Endothelial cell of umbilical vein (primary cell): ENCODE measurements at regions not wholly inside any gene's neighbourhood (a gene's known extent, or its start where the extent isn't known, plus 50 kb on each side); places are given as distances from the start of the nearest gene placed in this dataset.

Source experiments
- POLR2AphosphoS5 ChIP-seq: IDR thresholded peaks from 2 replicates; pipeline ENCODE4 v1.6.1; 2012; ENCODE audit warnings: low read depth, mild to moderate bottlenecking, control low read depth, low read length, moderate library complexity; ENCODE audit not compliant: insufficient read depth
- TF ChIP-seq, protein P1 (sequence below), 2 donors: IDR thresholded peaks; 1 replicate in 1 of 2; 2 replicates in 1 of 2; pipeline ENCODE4 v1.5.1; 2011; ENCODE audit warnings: low read length in 2 of 2, mild to moderate bottlenecking in 2 of 2, moderate library complexity in 2 of 2, control low read depth in 1 of 2, inconsistent platforms in 1 of 2, low read depth in 1 of 2; ENCODE audit not compliant: insufficient read depth in 1 of 2; ENCODE audit errors: extremely low read depth in 1 of 2

DNA sequence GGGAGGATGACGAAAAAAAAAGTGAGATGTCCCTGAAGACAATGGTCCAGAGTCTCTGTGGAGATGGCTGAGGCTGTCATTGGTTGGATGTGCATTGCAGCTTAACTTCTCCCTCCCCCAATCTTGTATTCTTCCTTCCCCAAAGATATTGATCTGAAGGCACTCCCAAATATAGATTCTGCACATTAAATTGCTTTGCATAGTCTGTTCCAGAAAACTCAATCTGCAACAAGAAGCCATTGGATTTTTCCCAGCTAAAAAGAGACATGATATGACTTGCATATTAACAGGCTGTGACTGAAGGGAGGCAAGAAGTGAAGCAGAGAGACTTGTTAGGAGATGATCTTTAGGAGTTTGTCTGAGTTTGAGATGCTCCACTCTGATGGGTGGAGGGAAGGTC is 245.2 kb upstream of the MOCS1 start:
- no peak for TF ChIP-seq POLR2AphosphoS5
- TF ChIP-seq, protein P1, sequence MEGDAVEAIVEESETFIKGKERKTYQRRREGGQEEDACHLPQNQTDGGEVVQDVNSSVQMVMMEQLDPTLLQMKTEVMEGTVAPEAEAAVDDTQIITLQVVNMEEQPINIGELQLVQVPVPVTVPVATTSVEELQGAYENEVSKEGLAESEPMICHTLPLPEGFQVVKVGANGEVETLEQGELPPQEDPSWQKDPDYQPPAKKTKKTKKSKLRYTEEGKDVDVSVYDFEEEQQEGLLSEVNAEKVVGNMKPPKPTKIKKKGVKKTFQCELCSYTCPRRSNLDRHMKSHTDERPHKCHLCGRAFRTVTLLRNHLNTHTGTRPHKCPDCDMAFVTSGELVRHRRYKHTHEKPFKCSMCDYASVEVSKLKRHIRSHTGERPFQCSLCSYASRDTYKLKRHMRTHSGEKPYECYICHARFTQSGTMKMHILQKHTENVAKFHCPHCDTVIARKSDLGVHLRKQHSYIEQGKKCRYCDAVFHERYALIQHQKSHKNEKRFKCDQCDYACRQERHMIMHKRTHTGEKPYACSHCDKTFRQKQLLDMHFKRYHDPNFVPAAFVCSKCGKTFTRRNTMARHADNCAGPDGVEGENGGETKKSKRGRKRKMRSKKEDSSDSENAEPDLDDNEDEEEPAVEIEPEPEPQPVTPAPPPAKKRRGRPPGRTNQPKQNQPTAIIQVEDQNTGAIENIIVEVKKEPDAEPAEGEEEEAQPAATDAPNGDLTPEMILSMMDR (IDR thresholded peaks at IDR 0.05; ENCODE audit: extremely low read depth in 1 of 2, insufficient read depth in 1 of 2, low read depth in 1 of 2, low read length in 2 of 2): no peak
